Activated CD8-positive, alpha-beta T cell treated with anti-CD3 and anti-CD28 coated beads, Interleukin-2, amount 10 ng/mL, durations not matched to agents 7 days and 5 days (primary cell): ENCODE measurements at regions not wholly inside any gene's neighbourhood (a gene's known extent, or its start where the extent isn't known, plus 50 kb on each side); places are given as distances from the start of the nearest gene placed in this dataset.
A peak's percentile ranks its signal among the peaks of the same experiment; 100 is the strongest.

ENCODE experiments used
- ATAC-seq: fragments of 150-1000 bp; cut with Tn5 transposase; one replicate; pipeline ENCODE4 v1.10.0; 2021; ENCODE audit warnings: moderate library complexity
- CTCF ChIA-PET: fragments of 350-600 bp; sonication (Branson Sonifier 250); formaldehyde crosslinking; loops from one replicate; lab custom pipeline; 2021; ENCODE audit warnings: antibody characterized with exemption; lab: Charles Lee
- POLR2A ChIA-PET: fragments of 350-600 bp; sonication (Branson Sonifier 250); formaldehyde crosslinking; loops from one replicate; lab custom pipeline; 2021; ENCODE audit warnings: antibody characterized with exemption; lab: Charles Lee
- DNase-seq: peaks from one replicate; pipeline ENCODE4 v3.0.0-alpha.2; 2020
- H3K27ac Mint-ChIP-seq: one replicate; pipeline ENCODE4 v1.8.0; 2021; ENCODE audit warnings: mild to moderate bottlenecking, mixed read lengths
- H3K27me3 Mint-ChIP-seq: one replicate; pipeline ENCODE4 v1.8.0; 2021; ENCODE audit warnings: low read depth, mixed read lengths
- H3K36me3 Mint-ChIP-seq: one replicate; pipeline ENCODE4 v1.8.0; 2021; ENCODE audit warnings: low read depth, mixed read lengths
- H3K4me1 Mint-ChIP-seq: one replicate; pipeline ENCODE4 v1.8.0; 2021; ENCODE audit warnings: low read depth, mixed read lengths
- H3K4me3 Mint-ChIP-seq: one replicate; pipeline ENCODE4 v1.8.0; 2021; ENCODE audit warnings: mild to moderate bottlenecking, mixed read lengths
- H3K9me3 Mint-ChIP-seq: one replicate; pipeline ENCODE4 v1.8.0; 2022; ENCODE audit warnings: mixed read lengths; ENCODE audit not compliant: insufficient read depth

DNA sequence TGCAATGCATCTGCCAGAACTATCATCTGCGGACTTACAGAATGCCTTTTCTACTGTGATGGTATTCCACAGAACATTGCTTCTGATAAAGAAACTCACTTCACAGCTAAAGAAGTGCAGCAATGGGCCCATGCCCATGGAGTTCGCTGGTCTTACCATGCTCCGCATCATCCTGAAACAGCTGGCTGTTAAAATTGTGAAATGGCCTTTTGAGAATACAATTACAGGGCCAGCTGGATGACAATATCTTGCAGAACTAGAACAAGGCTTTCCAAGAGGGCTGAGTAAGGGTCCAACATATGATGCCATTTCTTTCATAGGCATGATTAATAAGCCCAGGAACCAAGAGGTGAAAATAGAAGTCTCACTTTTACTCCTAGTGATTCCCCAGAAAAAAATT, 104.1 kb upstream of the ADCY1 start:
- Mint-ChIP-seq H3K27me3 (peaks cover 10% of the 10 kb centered on the region), H3K36me3 (no peaks in the 10 kb centered on the region), H3K27ac (no peak overlapping the region), H3K4me3 (no peak overlapping the region), H3K4me1 (no peaks in the 10 kb centered on the region), H3K9me3 (no peaks in the 10 kb centered on the region)
- POLR2A ChIA-PET, result no interaction called here
- ATAC-seq (no peak), DNase-seq (no peak)
- CTCF ChIA-PET, result no interaction called here

DNA sequence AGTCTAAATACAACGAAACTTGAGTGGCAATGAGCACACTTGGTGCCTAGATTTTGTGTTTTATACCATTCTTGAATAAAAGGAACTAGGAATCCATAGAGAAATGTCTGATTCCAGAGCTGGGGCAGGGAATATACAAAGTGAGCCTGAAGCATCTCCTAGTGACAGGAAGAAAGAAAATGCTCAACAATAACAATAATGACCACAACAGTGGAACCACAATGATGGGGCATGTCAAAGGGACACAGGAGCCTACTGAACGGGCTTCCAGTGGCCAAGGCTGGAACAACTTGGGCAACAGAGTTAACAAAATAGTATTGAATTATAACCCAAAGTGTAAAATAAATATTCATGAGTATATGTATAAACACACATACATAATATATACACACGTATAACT, 94.4 kb upstream of the ADCY1 start:
- ChIA-PET POLR2A (no interaction called here), CTCF (no interaction called here)
- no peaks in the 10 kb centered on the region for H3K36me3 Mint-ChIP-seq
- H3K27me3 Mint-ChIP-seq, result peaks cover 14% of the 10 kb centered on the region
- H3K4me1 Mint-ChIP-seq, result no peaks in the 10 kb centered on the region
- no peak overlapping the region for H3K27ac Mint-ChIP-seq
- no peak for DNase-seq
- no peak overlapping the region for H3K4me3 Mint-ChIP-seq
- H3K9me3 Mint-ChIP-seq, result no peaks in the 10 kb centered on the region
- no peak for ATAC-seq

DNA sequence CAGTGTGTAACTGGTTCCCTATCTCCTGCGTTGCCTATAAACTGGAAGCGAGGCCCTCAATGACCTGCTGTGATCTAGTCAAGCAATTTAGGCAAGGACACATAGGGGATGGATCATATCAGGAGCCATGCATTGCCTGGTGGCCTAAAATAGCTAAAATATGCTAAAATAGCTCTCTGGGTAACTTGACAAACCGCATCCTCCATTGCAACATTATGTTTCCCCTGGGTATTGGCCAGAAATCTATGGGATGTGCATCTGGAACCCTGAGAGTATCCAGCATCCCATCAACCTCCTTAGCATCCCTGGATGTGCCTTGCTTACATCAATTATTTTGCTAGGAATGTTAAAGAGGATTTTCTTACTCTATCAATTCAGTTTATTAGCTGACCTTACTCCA, 91.7 kb upstream of the ADCY1 start:
- POLR2A ChIA-PET, result no interaction called here
- H3K4me3 Mint-ChIP-seq, result no peak overlapping the region
- CTCF ChIA-PET, result no interaction called here

DNA sequence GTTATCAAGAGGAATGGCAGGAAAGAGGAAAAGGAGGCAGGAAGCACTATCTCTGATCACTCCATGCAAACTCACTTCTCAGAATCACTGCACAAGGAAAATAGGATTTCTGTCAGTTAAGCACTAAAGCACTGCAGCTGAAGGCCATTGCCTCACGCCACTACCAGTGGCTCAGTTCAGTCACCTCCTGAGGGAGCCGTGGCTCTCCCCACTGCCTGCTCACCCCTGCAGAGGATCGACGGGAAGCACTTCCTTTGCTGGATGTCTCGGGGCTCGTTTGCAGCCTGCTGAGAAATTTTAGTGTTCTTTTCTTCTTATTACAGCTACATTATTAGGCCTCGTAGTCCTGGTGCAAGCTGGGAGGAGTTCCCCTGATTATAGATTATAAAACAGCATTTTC, 90.1 kb upstream of the ADCY1 start:
- Mint-ChIP-seq H3K9me3 (no peaks in the 10 kb centered on the region), H3K36me3 (no peaks in the 10 kb centered on the region), H3K4me1 (no peaks in the 10 kb centered on the region), H3K27me3 (no peaks in the 10 kb centered on the region), H3K4me3 (no peak overlapping the region), H3K27ac (no peak overlapping the region)
- CTCF ChIA-PET, result no interaction called here
- DNase-seq (no peak), ATAC-seq (no peak)
- POLR2A ChIA-PET, result no interaction called here

More for the DNA sequence above, 91.7 kb upstream of the ADCY1 start:
- no peaks in the 10 kb centered on the region for H3K4me1 Mint-ChIP-seq
- peaks cover 3% of the 10 kb centered on the region for H3K27me3 Mint-ChIP-seq
- ATAC-seq, result no peak
- H3K27ac Mint-ChIP-seq, result no peak overlapping the region
- H3K9me3 Mint-ChIP-seq, result no peaks in the 10 kb centered on the region
- H3K36me3 Mint-ChIP-seq, result no peaks in the 10 kb centered on the region
- DNase-seq, result no peak

DNA sequence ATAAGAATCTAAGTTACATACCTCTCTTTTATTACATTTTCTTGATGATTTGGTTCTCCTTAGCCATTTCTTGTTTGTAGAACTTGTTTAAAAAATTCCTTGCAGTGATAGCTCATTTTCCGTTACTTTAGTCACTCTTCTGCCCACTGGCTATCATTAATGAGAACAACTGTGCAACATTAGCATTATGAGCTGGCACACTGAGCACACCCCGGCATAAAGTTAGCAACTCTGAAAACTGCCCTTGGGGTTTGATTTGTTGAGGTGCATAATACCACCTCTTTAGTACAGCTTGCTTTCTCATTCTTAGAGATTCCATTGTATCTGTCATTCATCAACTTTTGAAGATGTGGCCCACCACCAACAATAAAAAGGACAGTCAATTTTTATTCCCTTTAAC, 87.6 kb upstream of the ADCY1 start:
- no peaks in the 10 kb centered on the region for H3K36me3 Mint-ChIP-seq
- DNase-seq (no peak), ATAC-seq (no peak)
- no peaks in the 10 kb centered on the region for H3K27me3 Mint-ChIP-seq
- no peak overlapping the region for H3K4me3 Mint-ChIP-seq
- POLR2A ChIA-PET, result no interaction called here
- no peaks in the 10 kb centered on the region for H3K9me3 Mint-ChIP-seq
- H3K27ac Mint-ChIP-seq, result no peak overlapping the region
- H3K4me1 Mint-ChIP-seq, result no peaks in the 10 kb centered on the region
- CTCF ChIA-PET, result no interaction called here

DNA sequence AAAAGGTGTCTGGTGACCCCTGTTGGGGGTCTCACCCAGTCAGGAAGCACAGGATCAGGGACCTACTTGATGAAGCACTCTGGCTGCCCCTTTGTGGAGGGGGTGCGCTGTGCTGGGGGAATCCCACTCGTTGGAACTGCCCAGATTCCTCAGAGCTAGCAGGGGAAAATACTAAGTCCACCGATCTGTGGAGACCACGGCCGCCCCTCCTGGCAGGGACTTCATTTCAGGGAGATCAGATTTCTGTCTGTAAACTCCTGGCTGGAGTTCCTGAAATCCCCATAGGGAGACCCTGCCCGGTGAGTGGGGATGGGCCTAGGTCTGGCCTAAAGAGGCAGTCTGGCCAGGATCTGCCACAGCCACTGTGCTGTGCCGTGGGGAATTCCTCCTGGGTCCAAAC, 79.3 kb upstream of the ADCY1 start:
- peaks cover 9% of the 10 kb centered on the region for H3K27me3 Mint-ChIP-seq
- H3K4me1 Mint-ChIP-seq, result no peaks in the 10 kb centered on the region
- no peak overlapping the region for H3K4me3 Mint-ChIP-seq
- no peaks in the 10 kb centered on the region for H3K9me3 Mint-ChIP-seq
- CTCF ChIA-PET, result no interaction called here
- ATAC-seq (no peak), DNase-seq (no peak)
- no peaks in the 10 kb centered on the region for H3K36me3 Mint-ChIP-seq
- H3K27ac Mint-ChIP-seq, result no peak overlapping the region
- POLR2A ChIA-PET, result no interaction called here

DNA sequence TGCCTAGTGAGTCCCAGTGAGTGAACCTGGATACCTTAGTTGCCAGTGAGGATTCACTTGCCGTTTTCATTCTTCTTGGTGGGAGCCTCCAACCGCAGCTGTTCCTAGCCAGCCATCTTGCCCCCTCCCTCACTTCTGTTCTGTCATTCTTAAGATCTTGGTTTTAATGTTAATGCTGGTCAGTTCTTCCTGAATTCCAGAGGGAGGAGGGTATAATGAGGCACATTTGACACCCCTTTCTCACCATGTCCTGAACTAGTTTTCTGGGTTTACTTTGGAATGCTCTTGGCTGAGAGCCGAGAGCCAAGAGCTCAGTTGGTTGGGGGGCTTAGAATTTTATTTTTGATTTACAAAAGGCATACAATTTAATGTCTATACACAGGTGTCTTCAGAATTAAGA, 78.5 kb upstream of the ADCY1 start:
- H3K27me3 Mint-ChIP-seq, result peaks cover 9% of the 10 kb centered on the region
- H3K4me3 Mint-ChIP-seq, result no peak overlapping the region
- DNase-seq (no peak), ATAC-seq (no peak)
- no peaks in the 10 kb centered on the region for H3K9me3 Mint-ChIP-seq
- CTCF ChIA-PET, result no interaction called here
- H3K27ac Mint-ChIP-seq, result no peak overlapping the region
- no peaks in the 10 kb centered on the region for H3K4me1 Mint-ChIP-seq
- no peaks in the 10 kb centered on the region for H3K36me3 Mint-ChIP-seq
- POLR2A ChIA-PET, result no interaction called here

DNA sequence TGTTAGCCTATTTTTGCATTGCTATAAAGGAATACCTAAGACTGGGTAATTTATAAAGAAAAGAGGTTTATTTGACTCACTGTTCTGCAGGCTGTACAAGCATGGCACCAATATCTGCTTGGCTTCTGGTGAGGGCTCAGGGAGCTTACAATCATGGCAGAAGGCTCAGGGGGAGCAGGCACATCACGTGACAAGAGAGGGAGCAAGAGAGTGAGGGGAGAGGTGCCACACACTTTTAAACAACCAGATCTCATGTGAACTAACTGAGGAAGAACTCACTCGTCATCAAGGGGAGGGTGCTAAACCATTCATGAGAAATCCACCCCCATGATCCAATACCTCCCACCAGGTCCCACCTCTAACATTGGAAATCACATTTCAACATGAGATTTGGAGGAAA, 73.9 kb upstream of the ADCY1 start:
- Mint-ChIP-seq H3K9me3 (no peaks in the 10 kb centered on the region), H3K27me3 (peaks cover 6% of the 10 kb centered on the region), H3K36me3 (no peaks in the 10 kb centered on the region), H3K4me1 (no peaks in the 10 kb centered on the region), H3K27ac (no peak overlapping the region), H3K4me3 (no peak overlapping the region)
- ChIA-PET POLR2A (no interaction called here), CTCF (no interaction called here)
- ATAC-seq (no peak), DNase-seq (no peak)

DNA sequence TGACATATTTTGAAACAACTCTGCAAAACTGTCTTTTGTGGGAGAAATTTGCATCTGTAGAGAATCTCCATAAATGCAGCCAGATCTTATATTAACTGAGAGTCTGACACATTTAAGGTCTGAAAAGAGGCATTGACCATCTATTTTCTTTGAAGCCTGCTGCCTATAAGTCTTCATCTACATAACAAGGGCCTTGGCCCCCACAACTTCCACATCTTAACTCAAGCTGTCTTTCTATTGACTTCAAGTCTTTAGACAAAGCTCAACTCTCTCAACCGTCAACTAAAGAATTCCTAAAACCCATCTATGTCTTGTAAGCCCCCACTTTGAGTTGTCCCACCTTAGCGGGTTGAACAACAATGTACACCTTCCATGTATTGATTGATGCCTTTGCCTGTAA, 72.4 kb upstream of the ADCY1 start:
- no peak for ATAC-seq
- Mint-ChIP-seq H3K36me3 (no peaks in the 10 kb centered on the region), H3K4me1 (no peaks in the 10 kb centered on the region), H3K27ac (no peak overlapping the region), H3K4me3 (no peak overlapping the region), H3K27me3 (peaks cover 6% of the 10 kb centered on the region), H3K9me3 (no peaks in the 10 kb centered on the region)
- ChIA-PET CTCF (no interaction called here), POLR2A (no interaction called here)
- no peak for DNase-seq

DNA sequence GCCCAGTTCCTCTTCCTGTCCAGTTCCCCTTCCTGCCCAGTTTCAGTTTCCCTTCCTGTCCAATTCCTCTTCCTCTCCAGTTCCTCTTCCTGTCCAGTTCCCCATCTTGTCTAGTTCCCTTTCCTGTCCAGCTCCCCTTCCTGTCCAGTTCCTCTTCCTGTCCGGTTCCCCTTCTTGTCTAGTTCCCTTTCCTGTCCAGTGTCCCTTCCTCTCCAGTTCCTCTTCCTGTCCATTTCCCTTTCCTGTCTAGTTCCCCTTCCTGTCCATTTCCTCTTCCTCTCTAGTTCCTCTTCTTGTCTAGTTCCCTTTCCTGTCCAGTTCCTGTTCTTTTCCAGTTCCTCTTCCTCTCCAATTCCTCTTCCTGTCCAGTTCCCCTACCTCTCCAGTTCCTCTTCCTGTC, 68.1 kb upstream of the ADCY1 start:
- Mint-ChIP-seq H3K36me3 (no peaks in the 10 kb centered on the region), H3K4me3 (no peak overlapping the region), H3K27ac (peak overlapping the region; percentile 22), H3K4me1 (no peaks in the 10 kb centered on the region), H3K27me3 (no peaks in the 10 kb centered on the region), H3K9me3 (no peaks in the 10 kb centered on the region)
- CTCF ChIA-PET, result no interaction called here
- ATAC-seq, result no peak
- no peak for DNase-seq
- POLR2A ChIA-PET, result no interaction called here

DNA sequence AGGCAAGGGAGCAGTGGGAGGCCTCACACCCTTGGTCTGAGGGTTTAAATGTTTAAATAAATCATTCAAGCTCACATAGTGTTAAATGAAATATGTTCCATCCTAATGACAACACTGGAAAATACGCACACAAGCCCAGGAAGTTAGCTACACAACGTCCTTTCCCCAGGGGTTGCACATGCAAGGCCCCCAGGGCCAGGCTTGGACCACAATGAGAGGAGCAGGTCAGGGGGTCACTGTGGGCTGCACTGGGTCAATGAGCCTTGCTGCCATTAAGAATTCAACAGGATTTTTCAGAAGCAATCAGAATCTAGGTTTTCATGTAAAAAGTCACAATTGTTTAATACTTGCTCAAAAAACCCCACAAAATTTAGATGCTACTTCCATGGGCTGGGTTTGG, 64.9 kb upstream of the ADCY1 start:
- ChIA-PET CTCF (no interaction called here), POLR2A (no interaction called here)
- H3K4me3 Mint-ChIP-seq, result no peak overlapping the region
- H3K9me3 Mint-ChIP-seq, result no peaks in the 10 kb centered on the region
- DNase-seq, result no peak
- H3K27ac Mint-ChIP-seq, result no peak overlapping the region
- H3K36me3 Mint-ChIP-seq, result no peaks in the 10 kb centered on the region
- H3K27me3 Mint-ChIP-seq, result no peaks in the 10 kb centered on the region
- H3K4me1 Mint-ChIP-seq, result no peaks in the 10 kb centered on the region
- ATAC-seq, result no peak

DNA sequence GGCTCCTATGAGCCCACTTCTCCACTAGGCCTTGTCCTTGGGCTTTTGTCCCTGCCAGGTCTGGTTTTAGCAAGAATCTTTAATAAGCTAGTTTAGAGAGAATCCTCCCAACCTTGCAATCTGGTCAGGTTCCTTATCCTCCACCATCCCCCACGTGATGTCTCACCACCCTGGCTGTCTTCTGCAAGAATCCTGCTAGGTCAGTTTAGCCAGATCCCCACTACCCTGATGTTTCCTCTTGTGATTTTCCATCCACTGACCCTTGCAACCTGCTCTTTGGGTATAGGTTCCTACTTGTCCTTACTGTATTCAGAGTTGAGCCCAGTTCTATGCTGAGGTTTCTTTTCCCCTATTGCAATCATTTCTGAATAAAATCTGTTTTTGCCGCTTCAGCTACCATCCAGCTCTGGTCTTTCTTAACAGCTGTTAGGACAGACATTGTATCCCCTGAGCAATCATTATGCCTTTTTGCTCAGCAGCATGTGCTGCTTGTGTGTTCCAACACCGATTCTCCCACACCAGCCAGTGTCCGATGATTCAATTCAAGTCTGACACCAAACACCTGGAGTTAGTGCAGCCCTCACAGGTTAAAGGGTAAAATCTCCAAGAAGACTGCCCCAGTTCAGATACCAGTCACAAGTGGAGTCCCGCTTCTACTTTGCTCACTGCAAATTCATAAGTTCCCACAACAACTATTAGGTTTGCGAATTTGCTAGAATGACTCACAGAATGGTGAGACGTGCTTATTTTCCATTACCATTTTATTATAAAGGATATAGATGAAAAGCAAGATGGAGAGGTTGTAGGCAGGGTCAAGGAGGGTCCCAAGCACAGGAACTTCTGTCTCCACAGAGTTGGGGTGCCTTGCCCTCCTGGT, 62.2 kb upstream of the ADCY1 start:
- DNase-seq (no peak), ATAC-seq (no peak)
- ChIA-PET CTCF (no interaction called here), POLR2A (no interaction called here)
- Mint-ChIP-seq H3K4me3 (no peak overlapping the region), H3K36me3 (no peaks in the 10 kb centered on the region), H3K9me3 (no peaks in the 10 kb centered on the region), H3K4me1 (no peaks in the 10 kb centered on the region), H3K27ac (no peak overlapping the region), H3K27me3 (no peaks in the 10 kb centered on the region)

DNA sequence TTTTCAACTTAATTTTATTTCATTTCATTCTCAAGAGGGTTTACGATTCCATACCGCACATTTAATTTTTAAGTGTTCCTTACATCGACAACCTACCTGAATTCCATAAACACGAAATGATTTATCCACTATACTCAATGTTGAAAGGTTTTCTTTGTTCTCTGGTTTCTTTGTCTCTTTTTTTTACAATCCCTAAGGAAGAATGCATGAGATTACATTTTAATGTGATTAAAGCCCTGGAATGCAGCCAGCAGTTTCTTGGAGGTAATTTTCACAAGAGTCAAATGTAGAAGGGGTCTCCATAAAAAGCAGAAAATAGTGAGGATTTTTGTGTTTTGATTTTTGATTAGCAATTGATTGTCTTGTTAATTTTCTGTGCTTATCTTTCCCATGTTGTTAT, 59.2 kb upstream of the ADCY1 start:
- ChIA-PET CTCF (no interaction called here), POLR2A (no interaction called here)
- ATAC-seq (no peak), DNase-seq (no peak)
- Mint-ChIP-seq H3K27me3 (no peaks in the 10 kb centered on the region), H3K27ac (no peak overlapping the region), H3K4me3 (no peak overlapping the region), H3K4me1 (no peaks in the 10 kb centered on the region), H3K36me3 (no peaks in the 10 kb centered on the region), H3K9me3 (peaks cover 11% of the 10 kb centered on the region)
